IPS DF 6.9 (cell line): ENCODE measurements at regions not wholly inside any gene's neighbourhood (a gene's known extent, or its start where the extent isn't known, plus 50 kb on each side); places are given as distances from the start of the nearest gene placed in this dataset.

ENCODE experiments used
- DNase-seq: peaks from one replicate; pipeline ENCODE4 v3.0.0-alpha.2; 2013; ENCODE audit warnings: low read depth, low spot score
- H3K27ac ChIP-seq: one replicate; pipeline ENCODE4 v1.5.1; 2013; ENCODE audit warnings: low read length, control low read depth
- H3K27me3 ChIP-seq: 2 replicates; pipeline ENCODE4 v1.6.1; 2013; ENCODE audit warnings: mild to moderate bottlenecking, low read length; ENCODE audit not compliant: control insufficient read depth, insufficient read depth
- H3K36me3 ChIP-seq: 2 replicates; pipeline ENCODE4 v1.6.1; 2013; ENCODE audit warnings: low read length; ENCODE audit not compliant: control insufficient read depth, insufficient read depth
- H3K4me1 ChIP-seq: 2 replicates; pipeline ENCODE4 v1.6.1; 2013; ENCODE audit warnings: low read length; ENCODE audit not compliant: control insufficient read depth, insufficient read depth
- H3K4me3 ChIP-seq: 2 replicates; pipeline ENCODE4 v1.5.1; 2013; ENCODE audit warnings: mild to moderate bottlenecking, low read length
- H3K9me3 ChIP-seq: 2 replicates; pipeline ENCODE4 v1.6.1; 2013; ENCODE audit warnings: low read length, inconsistent platforms; ENCODE audit not compliant: control insufficient read depth, insufficient read depth
- WGBS: extraction: QIAGEN DNeasy Blood & Tissue Kit; methylation state at CpG from one replicate; pipeline ENCODE4 v1.1.7; 2013; ENCODE audit warnings: mixed read lengths, missing lambda C conversion rate; ENCODE audit not compliant: insufficient read length, insufficient coverage; 5-methylcytosine and 5-hydroxymethylcytosine counted together

- DNase-seq, result no peak
- Histone ChIP-seq H3K27ac (no peak overlapping the region), H3K4me3 (no peak overlapping the region), H3K4me1 (no peaks in the 10 kb centered on the region), H3K9me3 (no peaks in the 10 kb centered on the region), H3K27me3 (no peaks in the 10 kb centered on the region), H3K36me3 (no peaks in the 10 kb centered on the region)
- no CpG with 5 or more reads among the region's 7 CpGs for WGBS
Measured at GRCh38 chr12:107144441-107144840, 51.1 kb upstream of the CRY1 start.

- H3K36me3 ChIP-seq, result no peaks in the 10 kb centered on the region
- H3K4me1 ChIP-seq, result no peaks in the 10 kb centered on the region
- H3K27me3 ChIP-seq, result no peaks in the 10 kb centered on the region
- no peak for DNase-seq
- no peaks in the 10 kb centered on the region for H3K9me3 ChIP-seq
- H3K27ac ChIP-seq, result no peak overlapping the region
- no CpG with 5 or more reads among the region's 2 CpGs for WGBS
- H3K4me3 ChIP-seq, result no peak overlapping the region
Measured at GRCh38 chr12:107144990-107145389, 51.6 kb upstream of the CRY1 start.

DNA sequence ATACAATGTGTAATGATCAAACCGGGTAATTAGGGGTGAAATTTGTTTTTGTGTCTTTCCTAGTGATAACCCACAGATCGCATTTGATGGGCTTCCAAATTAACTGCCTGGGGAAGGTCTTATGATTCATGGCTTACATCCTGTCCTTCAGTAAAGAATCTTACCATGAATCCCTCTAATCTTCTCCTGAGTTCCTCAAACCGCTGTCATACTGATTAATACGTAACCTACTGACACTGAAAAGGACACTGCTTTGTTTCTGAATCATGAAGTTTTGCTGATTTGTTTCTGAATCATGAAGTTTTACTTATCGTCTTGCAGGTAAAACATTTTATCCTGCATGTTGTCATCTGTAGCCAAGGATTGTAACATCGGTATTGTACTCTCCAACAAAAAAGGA, 52.0 kb upstream of the CRY1 start:
- H3K9me3 ChIP-seq, result no peaks in the 10 kb centered on the region
- no peaks in the 10 kb centered on the region for H3K27me3 ChIP-seq
- no peaks in the 10 kb centered on the region for H3K36me3 ChIP-seq
- WGBS, result no CpG with 5 or more reads among the region's 6 CpGs
- H3K27ac ChIP-seq, result no peak overlapping the region
- H3K4me3 ChIP-seq, result no peak overlapping the region
- DNase-seq, result no peak
- H3K4me1 ChIP-seq, result no peaks in the 10 kb centered on the region

DNA sequence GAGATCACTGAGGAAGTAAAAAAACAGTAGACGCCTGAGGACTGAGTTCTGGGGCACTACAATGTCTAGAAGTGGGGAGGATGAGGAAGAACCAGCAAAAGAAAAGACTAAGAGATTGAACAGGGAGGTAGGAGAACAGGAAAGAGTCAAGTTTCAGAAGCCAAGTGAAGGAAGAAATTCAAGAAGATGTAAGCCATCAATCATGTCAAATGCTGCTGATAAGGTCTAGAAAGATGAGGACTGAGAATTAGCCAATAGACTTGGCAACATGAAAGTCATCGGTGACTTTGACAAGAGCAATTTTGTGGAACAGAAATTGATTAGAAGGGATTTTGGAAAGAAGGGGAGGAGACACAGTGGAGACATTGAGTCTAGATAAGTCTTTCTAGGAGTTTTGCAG, 54.8 kb upstream of the CRY1 start:
- Histone ChIP-seq H3K36me3 (no peaks in the 10 kb centered on the region), H3K4me3 (no peak overlapping the region), H3K9me3 (no peaks in the 10 kb centered on the region), H3K27ac (no peak overlapping the region), H3K4me1 (no peaks in the 10 kb centered on the region), H3K27me3 (no peaks in the 10 kb centered on the region)
- WGBS, result no CpG with 5 or more reads among the region's 2 CpGs
- DNase-seq, result no peak

- Histone ChIP-seq H3K9me3 (no peaks in the 10 kb centered on the region), H3K27me3 (no peaks in the 10 kb centered on the region), H3K27ac (no peak overlapping the region), H3K36me3 (no peaks in the 10 kb centered on the region), H3K4me1 (no peaks in the 10 kb centered on the region), H3K4me3 (no peak overlapping the region)
- DNase-seq, result no peak
- WGBS, result no CpG with 5 or more reads among the region's 3 CpGs
Measured at GRCh38 chr12:107152315-107152714, 59.0 kb upstream of the CRY1 start.

- H3K9me3 ChIP-seq, result no peaks in the 10 kb centered on the region
- H3K27me3 ChIP-seq, result no peaks in the 10 kb centered on the region
- DNase-seq, result no peak
- H3K36me3 ChIP-seq, result no peaks in the 10 kb centered on the region
- no peak overlapping the region for H3K27ac ChIP-seq
- WGBS, result no CpG with 5 or more reads among the region's 2 CpGs
- no peaks in the 10 kb centered on the region for H3K4me1 ChIP-seq
- H3K4me3 ChIP-seq, result no peak overlapping the region
Measured at GRCh38 chr12:107159384-107159900, 66.1 kb upstream of the CRY1 start.

GRCh38 chr12:107163413-107163812, 70.1 kb upstream of the CRY1 start:
- Histone ChIP-seq H3K4me1 (no peaks in the 10 kb centered on the region), H3K4me3 (no peak overlapping the region), H3K36me3 (no peaks in the 10 kb centered on the region), H3K9me3 (no peaks in the 10 kb centered on the region), H3K27ac (no peak overlapping the region), H3K27me3 (no peaks in the 10 kb centered on the region)
- no CpG with 5 or more reads among the region's 4 CpGs for WGBS
- DNase-seq, result no peak

- WGBS, result no CpG with 5 or more reads among the region's 1 CpG
Measured at GRCh38 chr12:107164392-107164791, 71.0 kb upstream of the CRY1 start.

GRCh38 chr12:107165581-107165980, 72.2 kb upstream of the CRY1 start:
- Histone ChIP-seq H3K4me1 (no peaks in the 10 kb centered on the region), H3K36me3 (no peaks in the 10 kb centered on the region), H3K27ac (no peak overlapping the region), H3K27me3 (no peaks in the 10 kb centered on the region), H3K4me3 (no peak overlapping the region), H3K9me3 (no peaks in the 10 kb centered on the region)
- no peak for DNase-seq
- WGBS, result no CpG with 5 or more reads among the region's 1 CpG

More at GRCh38 chr12:107164392-107164791, 71.0 kb upstream of the CRY1 start:
- DNase-seq, result no peak
- no peaks in the 10 kb centered on the region for H3K36me3 ChIP-seq
- H3K4me1 ChIP-seq, result no peaks in the 10 kb centered on the region
- no peaks in the 10 kb centered on the region for H3K27me3 ChIP-seq
- H3K27ac ChIP-seq, result no peak overlapping the region
- no peaks in the 10 kb centered on the region for H3K9me3 ChIP-seq
- H3K4me3 ChIP-seq, result no peak overlapping the region

DNA sequence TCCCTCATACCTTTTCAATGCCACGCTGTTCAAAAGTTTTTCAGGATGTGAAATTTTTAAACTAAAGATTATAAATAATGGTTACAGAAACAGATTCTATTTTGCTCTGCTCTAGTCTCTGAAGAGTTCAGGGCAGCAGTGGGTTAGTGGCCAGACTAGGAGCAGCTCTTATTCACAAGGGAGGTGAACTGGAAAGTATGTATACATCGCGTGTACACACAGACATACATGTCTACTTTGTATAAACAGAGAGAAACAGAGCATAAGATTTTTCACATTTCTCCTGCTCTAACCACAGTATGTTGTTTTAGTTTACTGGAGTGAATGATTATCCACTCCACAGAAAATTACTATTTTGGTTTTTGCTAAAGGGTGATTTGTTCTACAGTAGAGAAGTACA, 74.4 kb upstream of the CRY1 start:
- no peaks in the 10 kb centered on the region for H3K4me1 ChIP-seq
- H3K4me3 ChIP-seq, result no peak overlapping the region
- WGBS, result no CpG with 5 or more reads among the region's 3 CpGs
- no peaks in the 10 kb centered on the region for H3K9me3 ChIP-seq
- H3K36me3 ChIP-seq, result no peaks in the 10 kb centered on the region
- H3K27ac ChIP-seq, result no peak overlapping the region
- DNase-seq, result no peak
- H3K27me3 ChIP-seq, result no peaks in the 10 kb centered on the region

DNA sequence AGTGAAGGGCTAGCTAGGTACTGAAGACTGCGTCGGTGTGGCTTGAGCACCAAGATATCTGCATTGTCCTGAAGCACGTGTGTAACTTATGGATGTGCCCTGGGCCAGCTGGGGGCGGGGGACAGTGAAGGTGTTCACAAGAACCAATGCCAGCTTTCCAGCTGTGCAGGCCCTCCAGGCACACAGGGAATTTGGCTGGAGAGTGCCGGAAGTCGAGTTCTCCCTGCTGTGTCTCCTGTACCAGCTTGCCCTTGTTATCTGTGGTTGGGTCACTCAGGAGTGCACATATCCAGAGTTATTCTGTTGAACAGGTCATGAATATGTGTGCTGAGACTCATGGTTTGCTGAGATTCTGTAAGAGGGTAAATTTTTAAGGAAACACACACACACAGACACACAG, 75.9 kb upstream of the CRY1 start:
- Histone ChIP-seq H3K36me3 (no peaks in the 10 kb centered on the region), H3K27ac (no peak overlapping the region), H3K4me1 (no peaks in the 10 kb centered on the region), H3K9me3 (no peaks in the 10 kb centered on the region), H3K27me3 (no peaks in the 10 kb centered on the region), H3K4me3 (no peak overlapping the region)
- DNase-seq, result no peak
- no CpG with 5 or more reads among the region's 6 CpGs for WGBS
